Heart right ventricle (tissue), 16 donors: ENCODE measurements at regions not wholly inside any gene's neighbourhood (a gene's known extent, or its start where the extent isn't known, plus 50 kb on each side); places are given as distances from the start of the nearest gene placed in this dataset.
"Not testable (repeated sequence)": the region's sequence is repeated elsewhere in the genome, so short reads cannot be mapped to it uniquely, and the experiment has no call there.

ENCODE experiments used
- ATAC-seq, 8 donors: fragments of 200-7000 bp; cut with Tn5 transposase; one replicate each; pipeline ENCODE4 v1.9.1; 2020; ENCODE audit warnings: mild to moderate bottlenecking in 8 of 8, moderate library complexity in 8 of 8, moderate number of reproducible peaks in 1 of 8
- DNase-seq, 2 donors: peaks; one replicate each; pipeline ENCODE4 v3.0.0-alpha.2; 2020
- H3K27ac ChIP-seq, 10 donors: fragments of 200-600 bp; sonication (generic) in 2 of 10; one replicate each; pipeline versions ENCODE4 v1.5.0 to v1.8.0; 2020 to 2022; ENCODE audit warnings: mild to moderate bottlenecking in 3 of 10
- H3K27me3 ChIP-seq, 7 donors: fragments of 200-600 bp; one replicate each; pipeline ENCODE4 v1.8.0; 2021 to 2022; ENCODE audit warnings: mild to moderate bottlenecking in 2 of 7
- H3K36me3 ChIP-seq, 9 donors: fragments of 200-600 bp; sonication (generic) in 1 of 9; one replicate each; pipeline versions ENCODE4 v1.5.0 to v1.8.0; 2020 to 2022; ENCODE audit warnings: mild to moderate bottlenecking in 2 of 9
- H3K4me1 ChIP-seq, 9 donors: fragments of 200-600 bp; sonication (generic) in 1 of 9; one replicate each; pipeline versions ENCODE4 v1.5.0 to v1.8.0; 2020 to 2022; ENCODE audit warnings: mild to moderate bottlenecking in 4 of 9
- H3K4me3 ChIP-seq, 10 donors: fragments of 200-600 bp; sonication (generic) in 2 of 10; one replicate each; pipeline versions ENCODE4 v1.5.0 to v1.8.0; 2020 to 2022; ENCODE audit warnings: mild to moderate bottlenecking in 7 of 10, moderate library complexity in 2 of 10
- H3K9me3 ChIP-seq, 11 donors: fragments of 200-600 bp in 10 of 11; sonication (generic) in 2 of 11; one replicate each; pipeline versions ENCODE4 v1.5.0 to v1.8.0; 2013 to 2022; ENCODE audit warnings: mild to moderate bottlenecking in 2 of 11, control low read depth in 1 of 11, moderate library complexity in 1 of 11
- WGBS, 2 donors: extraction: QIAGEN DNeasy Blood & Tissue Kit; methylation state at CpG; one replicate each; pipeline ENCODE4 v1.1.7; 2013; ENCODE audit warnings: inconsistent platforms in 1 of 2; 5-methylcytosine and 5-hydroxymethylcytosine counted together
- intact Hi-C, 10 donors: fragments of 100-400 bp; cut with DNase I; formaldehyde crosslinking; loops; one replicate each; pipeline versions ENCODE4 v1.11.1 to v1.14.2; 2022
- TF ChIP-seq, protein P1 (sequence below), 9 donors: fragments of 200-600 bp; sonication (generic) in 2 of 9; IDR thresholded peaks; one replicate each; pipeline versions ENCODE4 v1.5.0 to v1.8.0; 2021 to 2022; ENCODE audit warnings: antibody characterized with exemption in 9 of 9, mild to moderate bottlenecking in 5 of 9, moderate library complexity in 1 of 9
- donor health status: Arrhythmogenic right ventricular cardiomyopathy.
- donor health status: ischemic (EF 13 %, LVEDD 7.1; RV severe dilation, severe dysfunction).
- donor health status: healthy with polysubstance abuse.
- donor health status: DM: no; HTN: yes; CAD: no.
- donor health status: DM: no; HTN: no; CAD: no.
- donor health status: ischemic (EF 25% LVEDD 6.9; RV normal size, moderate dysfunction).
- donor health status: ischemic (EF 25% LVEDD 5.7; RV mildly dilated, moderate dysfunction).
- donor health status: healthy.
- donor health status: DM: yes; HTN: yes; CAD: no.
- donor health status: Ischemic cardiomyopathy.
- donor health status: ischemic (EF 35%, LVEDD 5.7; RV mildly dilated, moderate dysfunction).
- donor health status: nonischemic (EF 11% LVEDD 7.7; RV severe dilation, severe dysfunction).
- donor health status: DM: yes; HTN: yes; CAD: no.
- donor health status: PGD.
- donor health status: ischemic (EF 29% LVEDD 5.4; RV normal size, mild dysfunction).
- donor health status: nonischemic (EF 23%, LVEDD 6.1; RV moderate dilation, normal function).

- Histone ChIP-seq H3K4me3 (no peak overlapping the region), H3K27ac (no peak overlapping the region), H3K4me1 (no peaks in the 10 kb centered on the region), H3K9me3 (peaks cover 0 to 8% (median 0%) of the 10 kb centered on the region in 11 donors), H3K27me3 (no peaks in the 10 kb centered on the region), H3K36me3 (no peaks in the 10 kb centered on the region)
- WGBS, 2 donors = 78 to 85% methylated on average over 1 of the region's 1 CpG
- TF ChIP-seq, protein P1, sequence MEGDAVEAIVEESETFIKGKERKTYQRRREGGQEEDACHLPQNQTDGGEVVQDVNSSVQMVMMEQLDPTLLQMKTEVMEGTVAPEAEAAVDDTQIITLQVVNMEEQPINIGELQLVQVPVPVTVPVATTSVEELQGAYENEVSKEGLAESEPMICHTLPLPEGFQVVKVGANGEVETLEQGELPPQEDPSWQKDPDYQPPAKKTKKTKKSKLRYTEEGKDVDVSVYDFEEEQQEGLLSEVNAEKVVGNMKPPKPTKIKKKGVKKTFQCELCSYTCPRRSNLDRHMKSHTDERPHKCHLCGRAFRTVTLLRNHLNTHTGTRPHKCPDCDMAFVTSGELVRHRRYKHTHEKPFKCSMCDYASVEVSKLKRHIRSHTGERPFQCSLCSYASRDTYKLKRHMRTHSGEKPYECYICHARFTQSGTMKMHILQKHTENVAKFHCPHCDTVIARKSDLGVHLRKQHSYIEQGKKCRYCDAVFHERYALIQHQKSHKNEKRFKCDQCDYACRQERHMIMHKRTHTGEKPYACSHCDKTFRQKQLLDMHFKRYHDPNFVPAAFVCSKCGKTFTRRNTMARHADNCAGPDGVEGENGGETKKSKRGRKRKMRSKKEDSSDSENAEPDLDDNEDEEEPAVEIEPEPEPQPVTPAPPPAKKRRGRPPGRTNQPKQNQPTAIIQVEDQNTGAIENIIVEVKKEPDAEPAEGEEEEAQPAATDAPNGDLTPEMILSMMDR (IDR thresholded peaks at IDR 0.05) = no peak
- DNase-seq = no peak
- intact Hi-C loops = no loop called here
- no peak for ATAC-seq
Measured at GRCh38 chr4:106548446-106549044, 180.0 kb upstream of the GIMD1 start.

- WGBS, 2 donors = 80 to 91% methylated on average over 1 of the region's 1 CpG
- DNase-seq (no peak), ATAC-seq (no peak)
- no peaks in the 10 kb centered on the region for H3K4me1 ChIP-seq
- H3K9me3 ChIP-seq = peaks cover 0 to 8% (median 0%) of the 10 kb centered on the region in 11 donors
- no peaks in the 10 kb centered on the region for H3K36me3 ChIP-seq
- H3K27ac ChIP-seq = no peak overlapping the region
- H3K27me3 ChIP-seq = no peaks in the 10 kb centered on the region
- TF ChIP-seq, protein P1 (IDR thresholded peaks at IDR 0.05) = no peak
- no peak overlapping the region for H3K4me3 ChIP-seq
- intact Hi-C loops = no loop called here
Measured at GRCh38 chr4:106546370-106546769, 177.8 kb upstream of the GIMD1 start.

- not testable (repeated sequence) for DNase-seq
Measured at GRCh38 chr4:106542609-106543008, 174.0 kb upstream of the GIMD1 start.

GRCh38 chr4:106541253-106541652 is 172.7 kb upstream of the GIMD1 start:
- intact Hi-C loops = no loop called here
- TF ChIP-seq, protein P1 (IDR thresholded peaks at IDR 0.05) = no peak
- no peak for ATAC-seq
- H3K27me3 ChIP-seq = no peaks in the 10 kb centered on the region
- no peak overlapping the region for H3K27ac ChIP-seq
- no peaks in the 10 kb centered on the region for H3K36me3 ChIP-seq
- DNase-seq = no peak
- 65 to 84% methylated on average over 2 of the region's 2 CpGs for WGBS, 2 donors
- no peak overlapping the region for H3K4me3 ChIP-seq
- peaks cover 0 to 10% (median 0%) of the 10 kb centered on the region in 11 donors for H3K9me3 ChIP-seq
- no peaks in the 10 kb centered on the region for H3K4me1 ChIP-seq

More at GRCh38 chr4:106542609-106543008, 174.0 kb upstream of the GIMD1 start:
- H3K27me3 ChIP-seq, H3K4me3 ChIP-seq, H3K36me3 ChIP-seq, H3K4me1 ChIP-seq, ATAC-seq, H3K27ac ChIP-seq, intact Hi-C loops: not testable (repeated sequence)
- 22 to 23% methylated on average over 1 of the region's 1 CpG for WGBS, 2 donors
- H3K9me3 ChIP-seq = peaks cover 0 to 10% (median 0%) of the 10 kb centered on the region in 11 donors

- Histone ChIP-seq H3K9me3 (peaks cover 0 to under 1% (median 0%) of the 10 kb centered on the region in 11 donors), H3K27me3 (no peaks in the 10 kb centered on the region), H3K4me1 (no peaks in the 10 kb centered on the region), H3K4me3 (no peak overlapping the region), H3K36me3 (no peaks in the 10 kb centered on the region), H3K27ac (no peak overlapping the region)
- no peak for DNase-seq
- TF ChIP-seq, protein P1 (IDR thresholded peaks at IDR 0.05) = no peak
- ATAC-seq = no peak
- intact Hi-C loops = no loop called here
Measured at GRCh38 chr4:106530821-106531220, 162.2 kb upstream of the GIMD1 start.
